Stomach smooth muscle (tissue), 2 donors: ENCODE measurements at regions not wholly inside any gene's neighbourhood (a gene's known extent, or its start where the extent isn't known, plus 50 kb on each side); places are given as distances from the start of the nearest gene placed in this dataset.
"Not testable (repeated sequence)": the region's sequence is repeated elsewhere in the genome, so short reads cannot be mapped to it uniquely, and the experiment has no call there.

Experiments
- H3K27ac ChIP-seq: one replicate; pipeline ENCODE4 v1.7.0; 2013; ENCODE audit warnings: mild to moderate bottlenecking, low read length, inconsistent platforms
- H3K27me3 ChIP-seq, 2 donors: one replicate each; pipeline ENCODE4 v1.7.0; 2013; ENCODE audit warnings: low read length in 2 of 2; ENCODE audit not compliant: insufficient read depth in 2 of 2, control insufficient read depth in 1 of 2
- H3K36me3 ChIP-seq, 2 donors: one replicate each; pipeline ENCODE4 v1.7.0; 2013; ENCODE audit warnings: low read length in 2 of 2; ENCODE audit not compliant: control insufficient read depth in 2 of 2, insufficient read depth in 2 of 2
- H3K4me1 ChIP-seq: one replicate; pipeline ENCODE4 v1.7.0; 2013; ENCODE audit warnings: low read length; ENCODE audit not compliant: control insufficient read depth, insufficient read depth
- H3K4me3 ChIP-seq, 2 donors: one replicate each; pipeline ENCODE4 v1.7.0; 2013; ENCODE audit warnings: low read length in 2 of 2
- H3K9ac ChIP-seq, 2 donors: one replicate each; pipeline ENCODE4 v1.7.0; 2013; ENCODE audit warnings: low read length in 2 of 2, mild to moderate bottlenecking in 1 of 2
- H3K9me3 ChIP-seq, 2 donors: one replicate each; pipeline ENCODE4 v1.7.0; 2013; ENCODE audit warnings: low read length in 2 of 2; ENCODE audit not compliant: control insufficient read depth in 2 of 2
- donor health status: healthy.
- donor health status: Pancreatic carcinoma.

DNA sequence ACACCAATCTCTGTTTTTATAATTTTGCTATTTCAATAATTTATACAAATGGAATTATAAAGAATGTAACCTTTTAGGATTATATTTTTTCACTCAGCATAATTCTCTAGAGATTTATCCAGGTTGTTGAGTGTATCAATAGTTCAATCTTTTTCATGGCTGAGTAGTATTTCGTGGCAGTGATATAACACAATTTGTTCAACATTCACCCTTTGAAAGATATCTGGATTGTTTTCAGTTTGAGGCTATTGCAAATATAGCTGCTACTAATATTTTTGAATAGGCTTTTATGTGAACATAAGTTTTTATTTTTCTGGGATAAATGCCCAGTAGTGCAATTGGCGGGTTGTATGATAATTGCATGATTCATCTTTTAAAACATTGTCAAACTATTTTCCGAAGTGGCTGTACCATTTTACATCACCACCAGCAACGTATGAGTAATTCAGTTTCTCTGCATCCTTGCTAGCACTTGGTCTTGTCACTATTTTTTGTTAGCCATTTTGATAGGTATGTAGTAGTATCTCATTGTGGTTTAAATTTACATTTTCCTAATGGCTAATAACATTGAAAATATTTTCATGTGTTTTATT lies 55.6 kb upstream of the ABCD3 start:
- Histone ChIP-seq H3K9ac (no peak overlapping the region), H3K4me3 (no peak overlapping the region), H3K9me3 (no peaks in the 10 kb centered on the region), H3K4me1 (no peaks in the 10 kb centered on the region), H3K36me3 (no peaks in the 10 kb centered on the region), H3K27ac (no peak overlapping the region), H3K27me3 (no peaks in the 10 kb centered on the region)

DNA sequence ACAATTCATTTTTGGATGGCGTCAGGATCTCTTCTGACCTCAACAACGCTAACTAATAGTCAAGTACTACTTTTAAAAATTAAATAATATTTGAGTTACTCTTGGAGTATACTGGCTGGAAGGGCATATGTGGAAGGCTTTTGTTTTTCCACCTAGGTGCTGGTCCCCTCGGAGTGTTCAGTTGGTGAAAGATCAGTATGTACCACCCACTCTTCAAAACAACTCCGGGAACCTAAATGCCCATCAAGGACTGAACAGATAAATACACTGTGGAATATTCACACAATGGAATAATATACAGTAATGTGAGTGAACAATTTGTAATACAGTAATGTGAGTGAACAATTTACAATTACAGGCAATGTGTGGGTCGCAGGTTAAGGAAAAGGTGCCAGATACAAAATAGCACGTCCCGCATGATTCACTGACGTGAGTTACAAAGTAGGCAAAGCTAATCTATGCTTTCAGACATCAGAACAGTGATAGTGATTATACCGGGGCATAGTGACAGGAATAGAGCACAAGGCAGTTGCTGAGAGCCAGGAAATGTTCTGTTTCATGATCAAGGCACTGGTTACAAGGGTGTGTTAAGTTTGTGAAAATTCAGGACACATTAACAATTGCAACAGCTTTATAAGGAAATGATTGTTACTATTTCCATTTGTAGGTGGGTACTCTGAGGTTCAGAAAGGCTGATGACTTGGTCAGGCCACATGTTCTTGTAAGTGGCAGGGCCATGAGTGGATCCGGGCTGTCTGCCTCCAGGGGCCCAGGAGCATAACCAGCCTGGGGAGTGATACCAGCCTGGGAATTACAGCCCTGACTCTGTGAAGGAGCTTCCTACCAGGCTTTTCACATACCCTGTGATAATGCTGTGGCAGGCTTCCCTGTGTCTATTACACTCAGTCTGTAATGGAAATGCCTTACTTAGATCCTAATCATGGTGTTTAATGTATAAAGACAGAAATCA lies 59.3 kb upstream of the ABCD3 start:
- no peak overlapping the region for H3K27ac ChIP-seq
- H3K9me3 ChIP-seq = no peaks in the 10 kb centered on the region
- no peaks in the 10 kb centered on the region for H3K36me3 ChIP-seq
- no peaks in the 10 kb centered on the region for H3K4me1 ChIP-seq
- H3K9ac ChIP-seq = no peak overlapping the region
- H3K27me3 ChIP-seq = peaks cover 0 to 2% of the 10 kb centered on the region in 2 donors
- H3K4me3 ChIP-seq = no peak overlapping the region

DNA sequence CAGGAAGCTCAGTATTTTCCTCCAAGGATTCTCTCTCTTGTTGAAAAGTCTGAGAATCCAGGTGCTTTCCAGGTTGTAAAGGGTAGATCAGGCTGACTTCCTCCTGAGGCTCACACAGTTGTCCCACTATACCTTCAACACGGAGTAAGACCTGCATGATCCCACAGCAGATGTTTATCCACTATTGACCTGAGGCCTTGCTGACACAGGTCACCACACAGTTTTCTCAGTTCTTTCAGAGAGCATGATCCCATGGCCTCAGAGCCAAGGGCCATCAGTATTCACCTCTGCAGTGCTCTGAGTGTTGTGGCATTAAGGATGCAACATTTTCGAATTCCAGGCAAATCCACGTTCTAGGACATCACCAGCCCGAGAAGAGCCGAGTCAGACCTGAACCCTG lies 60.5 kb upstream of the ABCD3 start:
- Histone ChIP-seq H3K4me1 (no peaks in the 10 kb centered on the region), H3K27ac (no peak overlapping the region), H3K9me3 (no peaks in the 10 kb centered on the region), H3K27me3 (peaks cover 0 to 4% of the 10 kb centered on the region in 2 donors), H3K36me3 (no peaks in the 10 kb centered on the region), H3K4me3 (no peak overlapping the region), H3K9ac (no peak overlapping the region)

DNA sequence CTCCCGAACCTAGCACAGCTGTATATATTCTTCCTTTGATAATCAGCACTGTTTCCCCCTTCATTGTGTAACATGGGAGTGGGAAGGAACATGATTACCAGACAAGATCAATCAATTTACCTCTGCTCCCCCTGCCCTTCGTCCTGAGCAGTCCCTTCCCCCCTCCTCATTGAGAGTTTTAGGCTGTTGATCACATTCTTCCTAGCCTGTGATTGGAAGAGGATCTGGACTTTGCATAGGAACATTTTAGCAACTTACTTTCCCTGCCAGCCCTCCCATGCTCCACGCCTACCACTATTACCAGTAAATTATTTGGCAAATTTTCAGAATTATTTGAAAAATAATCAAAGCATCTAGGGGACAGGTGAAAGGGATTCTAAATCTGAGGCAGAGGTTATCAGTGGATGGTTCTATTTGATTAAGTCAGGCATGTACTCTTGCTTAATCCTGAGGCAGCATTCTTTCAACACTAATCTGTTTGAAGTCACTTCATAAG lies 62.7 kb upstream of the ABCD3 start:
- H3K36me3 ChIP-seq = no peaks in the 10 kb centered on the region
- no peaks in the 10 kb centered on the region for H3K4me1 ChIP-seq
- H3K4me3 ChIP-seq = no peak overlapping the region
- no peaks in the 10 kb centered on the region for H3K9me3 ChIP-seq
- H3K9ac ChIP-seq = no peak overlapping the region
- peaks cover 0 to 6% of the 10 kb centered on the region in 2 donors for H3K27me3 ChIP-seq
- no peak overlapping the region for H3K27ac ChIP-seq

DNA sequence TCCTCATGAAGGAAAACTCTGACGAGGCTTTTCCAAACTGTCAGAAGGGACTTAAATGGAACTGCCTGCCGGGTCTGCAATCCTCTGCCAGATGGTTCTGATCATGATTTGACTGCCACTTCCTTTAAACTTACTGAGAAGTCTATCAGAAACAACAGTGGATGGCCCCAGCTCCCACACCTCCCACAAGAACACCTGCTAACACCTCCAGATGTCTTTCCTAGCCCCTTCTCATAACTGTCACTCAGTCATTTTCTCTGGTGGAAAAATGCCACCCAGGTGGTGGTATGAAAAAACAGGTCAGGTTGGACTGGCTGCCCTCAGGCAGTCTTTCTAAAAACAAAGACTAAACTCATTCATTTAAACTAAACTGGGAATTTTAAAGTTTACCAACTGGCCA lies 66.7 kb upstream of the ABCD3 start:
- Histone ChIP-seq H3K27ac (no peak overlapping the region), H3K4me3 (no peak overlapping the region), H3K9ac (no peak overlapping the region), H3K9me3 (no peaks in the 10 kb centered on the region), H3K36me3 (no peaks in the 10 kb centered on the region), H3K27me3 (peaks cover 0 to 6% of the 10 kb centered on the region in 2 donors), H3K4me1 (no peaks in the 10 kb centered on the region)

DNA sequence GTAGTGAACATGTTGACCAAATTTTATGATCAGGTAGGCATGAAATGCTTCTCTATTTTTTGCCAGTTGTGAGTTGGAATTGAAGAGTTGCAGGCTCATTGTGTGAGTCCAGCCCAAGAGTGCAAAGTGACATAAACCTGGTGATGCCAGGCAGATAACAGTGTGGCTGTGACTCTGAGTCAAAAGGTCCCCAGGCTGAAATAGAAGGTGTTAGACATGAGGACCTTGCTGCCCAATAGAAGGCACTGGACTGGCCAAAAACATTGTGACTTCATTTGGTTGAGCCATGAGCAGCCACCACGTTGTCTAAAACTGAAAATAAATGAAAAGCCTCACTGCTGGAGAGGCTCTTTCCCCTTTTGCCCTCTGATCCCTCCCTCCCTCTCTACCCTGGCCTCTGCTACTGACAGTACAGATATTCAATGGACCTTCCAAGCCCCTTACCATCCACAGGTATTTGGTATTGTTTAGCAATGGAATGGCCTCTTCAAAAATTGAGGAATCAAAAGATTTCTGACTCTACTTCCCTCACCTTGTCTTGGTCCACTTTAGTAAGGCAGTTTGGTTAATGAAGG lies 67.8 kb upstream of the ABCD3 start:
- Histone ChIP-seq H3K27ac (no peak overlapping the region), H3K4me1 (no peaks in the 10 kb centered on the region), H3K9ac (no peak overlapping the region), H3K36me3 (no peaks in the 10 kb centered on the region), H3K9me3 (no peaks in the 10 kb centered on the region), H3K27me3 (peaks cover 0 to 4% of the 10 kb centered on the region in 2 donors), H3K4me3 (no peak overlapping the region)

DNA sequence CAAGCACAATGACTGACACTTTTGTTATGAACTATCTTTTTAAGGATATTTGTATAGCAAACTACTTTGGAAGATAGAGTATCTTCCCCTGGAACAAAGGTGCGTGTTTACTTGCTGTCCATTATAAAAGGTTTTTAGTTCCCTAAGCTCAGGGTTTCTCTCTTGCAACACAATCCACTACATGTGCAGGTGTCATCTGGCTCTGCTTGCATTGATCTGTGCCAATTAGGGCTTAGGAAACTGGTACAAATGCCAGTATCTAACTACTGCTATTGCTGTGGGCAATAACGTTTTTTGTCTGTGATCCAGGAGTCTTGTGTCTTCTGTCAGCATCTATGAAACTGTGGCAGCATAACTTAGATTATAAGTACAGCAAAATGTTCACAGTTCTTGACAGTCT lies 68.3 kb upstream of the ABCD3 start:
- H3K4me1 ChIP-seq = no peaks in the 10 kb centered on the region
- H3K9ac ChIP-seq = no peak overlapping the region
- no peaks in the 10 kb centered on the region for H3K9me3 ChIP-seq
- H3K27ac ChIP-seq = no peak overlapping the region
- peaks cover 0 to 4% of the 10 kb centered on the region in 2 donors for H3K27me3 ChIP-seq
- H3K4me3 ChIP-seq = no peak overlapping the region
- no peaks in the 10 kb centered on the region for H3K36me3 ChIP-seq

DNA sequence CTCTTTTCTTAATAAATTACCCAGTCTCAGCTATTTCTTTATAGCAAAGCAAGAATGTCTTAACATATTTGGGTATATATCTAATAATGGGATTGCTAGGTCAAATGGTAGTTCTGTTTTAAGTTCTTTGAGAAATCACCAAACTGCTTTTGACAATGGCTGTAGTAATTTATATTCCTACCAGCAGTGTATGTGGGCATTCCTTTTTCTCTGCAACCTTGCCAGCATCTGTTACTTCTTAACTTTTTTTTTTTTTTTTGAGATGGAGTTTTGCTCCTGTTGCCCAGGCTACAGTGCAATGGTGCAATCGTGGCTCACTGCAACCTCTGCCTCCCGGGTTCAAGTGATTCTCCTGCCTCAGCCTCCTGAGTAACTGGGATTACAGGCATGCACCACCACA lies 69.8 kb upstream of the ABCD3 start:
- H3K4me3 ChIP-seq, H3K9me3 ChIP-seq, H3K27me3 ChIP-seq, H3K4me1 ChIP-seq, H3K27ac ChIP-seq, H3K36me3 ChIP-seq, H3K9ac ChIP-seq: not testable (repeated sequence)

DNA sequence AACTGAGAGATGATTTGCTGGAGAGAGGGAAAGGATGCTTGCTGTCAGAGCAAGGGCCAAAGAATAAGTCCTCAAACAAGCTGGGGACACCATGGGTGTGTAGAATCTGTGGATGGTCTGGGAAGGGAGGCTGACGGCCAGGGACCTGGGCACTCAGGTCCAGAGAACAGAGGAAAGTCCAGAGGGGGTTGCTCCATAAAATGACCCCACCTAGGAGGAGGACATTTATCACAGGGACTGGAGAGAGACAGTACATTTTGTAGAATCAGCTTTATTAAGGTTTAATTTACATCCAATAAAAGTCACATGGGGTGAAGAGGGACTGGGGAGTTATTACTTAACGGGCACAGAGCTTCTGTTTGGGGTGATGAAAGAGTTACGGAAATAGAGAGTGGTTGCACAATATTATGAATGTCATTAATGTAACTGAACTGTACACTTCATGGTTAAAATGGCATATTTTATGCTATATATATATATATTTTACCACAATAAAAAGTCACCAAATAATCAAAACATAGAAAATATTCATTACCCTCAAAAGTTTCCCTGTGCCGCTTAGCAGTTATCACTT lies 73.0 kb upstream of the ABCD3 start:
- no peaks in the 10 kb centered on the region for H3K9me3 ChIP-seq
- H3K4me3 ChIP-seq = no peak overlapping the region
- H3K27me3 ChIP-seq = no peaks in the 10 kb centered on the region
- no peak overlapping the region for H3K27ac ChIP-seq
- no peaks in the 10 kb centered on the region for H3K36me3 ChIP-seq
- H3K4me1 ChIP-seq = no peaks in the 10 kb centered on the region
- H3K9ac ChIP-seq = no peak overlapping the region

DNA sequence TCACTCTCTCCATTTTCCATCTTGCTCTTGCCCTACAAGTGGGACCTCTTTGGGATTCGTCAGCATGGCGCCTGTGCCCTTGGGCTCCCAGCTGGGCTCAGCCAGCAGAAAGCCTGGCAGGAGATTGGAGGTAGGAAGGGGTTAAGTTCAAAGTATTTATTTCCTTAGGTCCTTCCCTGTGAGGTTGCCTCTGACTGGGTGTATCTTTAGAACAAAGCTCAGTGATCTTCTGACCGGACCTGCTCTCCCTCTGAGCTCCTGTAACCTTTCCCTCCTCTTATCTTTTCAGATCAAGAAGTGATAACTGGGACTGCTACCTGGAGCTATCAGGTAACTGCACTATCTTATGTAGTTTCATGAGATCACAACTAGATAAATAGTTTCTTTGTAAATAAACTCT lies 75.8 kb upstream of the ABCD3 start:
- Histone ChIP-seq H3K27me3 (peaks cover 0 to under 1% of the 10 kb centered on the region in 2 donors), H3K36me3 (no peaks in the 10 kb centered on the region), H3K4me1 (no peaks in the 10 kb centered on the region), H3K4me3 (no peak overlapping the region), H3K9me3 (no peaks in the 10 kb centered on the region), H3K9ac (no peak overlapping the region), H3K27ac (no peak overlapping the region)
